DOHH2 (cell line): ENCODE measurements at regions not wholly inside any gene's neighbourhood (a gene's known extent, or its start where the extent isn't known, plus 50 kb on each side); places are given as distances from the start of the nearest gene placed in this dataset.

Source experiments
- H3F3A ChIP-seq: fragments of 200-600 bp; sonication (generic), shearing (Covaris generic); 2 replicates; pipeline ENCODE4 v1.6.0; 2016; ENCODE audit warnings: antibody characterized with exemption, mild to moderate bottlenecking; ENCODE audit not compliant: control insufficient read depth, insufficient read depth
- H3K27ac ChIP-seq: fragments of 200-600 bp; sonication (generic); 2 replicates; pipeline ENCODE4 v1.5.1; 2014; ENCODE audit warnings: low read depth, mild to moderate bottlenecking, low read length, moderate library complexity
- H3K27me3 ChIP-seq: fragments of 200-600 bp; sonication (generic); 2 replicates; pipeline ENCODE4 v1.6.1; 2014; ENCODE audit warnings: mild to moderate bottlenecking, low read length, mixed read lengths; ENCODE audit not compliant: control insufficient read depth
- H3K36me3 ChIP-seq: fragments of 200-600 bp; sonication (generic); 2 replicates; pipeline ENCODE4 v1.6.1; 2014; ENCODE audit warnings: mild to moderate bottlenecking, low read length, moderate library complexity, mixed read lengths; ENCODE audit not compliant: control insufficient read depth
- H3K4me1 ChIP-seq: fragments of 200-600 bp; sonication (generic); 2 replicates; pipeline ENCODE4 v1.6.1; 2014; ENCODE audit warnings: mild to moderate bottlenecking, low read length, mixed read lengths; ENCODE audit not compliant: control insufficient read depth
- H3K4me2 ChIP-seq: fragments of 200-600 bp; sonication (generic); 2 replicates; pipeline ENCODE4 v1.6.0; 2014; ENCODE audit warnings: mild to moderate bottlenecking, low read length, moderate library complexity
- H3K4me3 ChIP-seq: fragments of 200-600 bp; sonication (generic); 2 replicates; pipeline ENCODE4 v1.5.1; 2014; ENCODE audit warnings: mild to moderate bottlenecking, low read length, mixed read lengths
- H3K79me2 ChIP-seq: fragments of 200-600 bp; sonication (generic); 2 replicates; pipeline ENCODE4 v1.6.1; 2014; ENCODE audit warnings: mild to moderate bottlenecking, low read length, mixed read lengths; ENCODE audit not compliant: control insufficient read depth
- H3K9me2 ChIP-seq: fragments of 200-600 bp; sonication (generic); replicated peaks from 2 replicates; pipeline ENCODE4 v1.6.1; 2014; ENCODE audit warnings: mild to moderate bottlenecking, low read length, mixed read lengths; ENCODE audit not compliant: control insufficient read depth
- H3K9me3 ChIP-seq: fragments of 200-600 bp; sonication (generic); 2 replicates; pipeline ENCODE4 v1.6.1; 2014; ENCODE audit warnings: antibody characterized with exemption, low read length, mixed read lengths; ENCODE audit not compliant: control insufficient read depth, insufficient read depth
- H4K20me1 ChIP-seq: fragments of 200-600 bp; sonication (generic); 2 replicates; pipeline ENCODE4 v1.6.0; 2014; ENCODE audit warnings: low read depth, mild to moderate bottlenecking, antibody characterized with exemption, low read length, moderate library complexity; ENCODE audit not compliant: control insufficient read depth, insufficient read depth
- EZH2phosphoT487 ChIP-seq: fragments of 200-600 bp; sonication (generic); IDR thresholded peaks from 2 replicates; pipeline ENCODE4 v1.6.1; 2017; ENCODE audit warnings: borderline replicate concordance, mild to moderate bottlenecking, antibody characterized with exemption, low read length, moderate library complexity, mixed read lengths
- TF ChIP-seq, protein P1 (sequence below): fragments of 200-600 bp; sonication (generic); IDR thresholded peaks from one replicate; pipeline ENCODE4 v1.5.1; 2014; ENCODE audit warnings: antibody characterized with exemption, mild to moderate bottlenecking, low read depth, low read length; ENCODE audit not compliant: poor library complexity, severe bottlenecking

- no peaks in the 10 kb centered on the region for H3F3A ChIP-seq
- no peaks in the 10 kb centered on the region for H3K4me1 ChIP-seq
- no peaks in the 10 kb centered on the region for H3K36me3 ChIP-seq
- H3K4me2 ChIP-seq, result no peak overlapping the region
- H4K20me1 ChIP-seq, result no peaks in the 10 kb centered on the region
- no peaks in the 10 kb centered on the region for H3K27me3 ChIP-seq
- no peaks in the 10 kb centered on the region for H3K9me3 ChIP-seq
- H3K4me3 ChIP-seq, result no peak overlapping the region
- TF ChIP-seq, protein P1, sequence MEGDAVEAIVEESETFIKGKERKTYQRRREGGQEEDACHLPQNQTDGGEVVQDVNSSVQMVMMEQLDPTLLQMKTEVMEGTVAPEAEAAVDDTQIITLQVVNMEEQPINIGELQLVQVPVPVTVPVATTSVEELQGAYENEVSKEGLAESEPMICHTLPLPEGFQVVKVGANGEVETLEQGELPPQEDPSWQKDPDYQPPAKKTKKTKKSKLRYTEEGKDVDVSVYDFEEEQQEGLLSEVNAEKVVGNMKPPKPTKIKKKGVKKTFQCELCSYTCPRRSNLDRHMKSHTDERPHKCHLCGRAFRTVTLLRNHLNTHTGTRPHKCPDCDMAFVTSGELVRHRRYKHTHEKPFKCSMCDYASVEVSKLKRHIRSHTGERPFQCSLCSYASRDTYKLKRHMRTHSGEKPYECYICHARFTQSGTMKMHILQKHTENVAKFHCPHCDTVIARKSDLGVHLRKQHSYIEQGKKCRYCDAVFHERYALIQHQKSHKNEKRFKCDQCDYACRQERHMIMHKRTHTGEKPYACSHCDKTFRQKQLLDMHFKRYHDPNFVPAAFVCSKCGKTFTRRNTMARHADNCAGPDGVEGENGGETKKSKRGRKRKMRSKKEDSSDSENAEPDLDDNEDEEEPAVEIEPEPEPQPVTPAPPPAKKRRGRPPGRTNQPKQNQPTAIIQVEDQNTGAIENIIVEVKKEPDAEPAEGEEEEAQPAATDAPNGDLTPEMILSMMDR, result no peak
- TF ChIP-seq EZH2phosphoT487, result no peak
- no peaks in the 10 kb centered on the region for H3K9me2 ChIP-seq
- no peak overlapping the region for H3K27ac ChIP-seq
- no peaks in the 10 kb centered on the region for H3K79me2 ChIP-seq
Measured at GRCh38 chr2:212730994-212731393, 192.4 kb upstream of the ERBB4 start.

GRCh38 chr2:212728717-212729116 lies 190.1 kb upstream of the ERBB4 start:
- H3K79me2 ChIP-seq, result no peaks in the 10 kb centered on the region
- no peaks in the 10 kb centered on the region for H3K9me2 ChIP-seq
- no peak overlapping the region for H3K4me3 ChIP-seq
- no peaks in the 10 kb centered on the region for H3F3A ChIP-seq
- H3K27ac ChIP-seq, result no peak overlapping the region
- no peak overlapping the region for H3K4me2 ChIP-seq
- H4K20me1 ChIP-seq, result no peaks in the 10 kb centered on the region
- no peak for TF ChIP-seq EZH2phosphoT487
- TF ChIP-seq, protein P1, result no peak
- no peaks in the 10 kb centered on the region for H3K4me1 ChIP-seq
- H3K36me3 ChIP-seq, result no peaks in the 10 kb centered on the region
- H3K27me3 ChIP-seq, result no peaks in the 10 kb centered on the region
- no peaks in the 10 kb centered on the region for H3K9me3 ChIP-seq

GRCh38 chr2:212727751-212728150 lies 189.1 kb upstream of the ERBB4 start:
- TF ChIP-seq, protein P1, result no peak
- no peak for TF ChIP-seq EZH2phosphoT487
- Histone ChIP-seq H3K4me1 (no peaks in the 10 kb centered on the region), H3F3A (no peaks in the 10 kb centered on the region), H3K4me3 (no peak overlapping the region), H3K4me2 (no peak overlapping the region), H3K79me2 (no peaks in the 10 kb centered on the region), H3K36me3 (no peaks in the 10 kb centered on the region), H3K9me3 (no peaks in the 10 kb centered on the region), H3K9me2 (no peaks in the 10 kb centered on the region), H3K27ac (no peak overlapping the region), H3K27me3 (no peaks in the 10 kb centered on the region), H4K20me1 (no peaks in the 10 kb centered on the region)

GRCh38 chr2:212726403-212726802 lies 187.8 kb upstream of the ERBB4 start:
- H3K27ac ChIP-seq, result no peak overlapping the region
- TF ChIP-seq, protein P1, result no peak
- no peak for TF ChIP-seq EZH2phosphoT487
- no peaks in the 10 kb centered on the region for H3K27me3 ChIP-seq
- no peaks in the 10 kb centered on the region for H3K79me2 ChIP-seq
- H3K9me3 ChIP-seq, result no peaks in the 10 kb centered on the region; the same call in 1 of the 2 replicates
- H4K20me1 ChIP-seq, result no peaks in the 10 kb centered on the region
- H3K4me1 ChIP-seq, result no peaks in the 10 kb centered on the region
- no peaks in the 10 kb centered on the region for H3K36me3 ChIP-seq
- H3K4me3 ChIP-seq, result no peak overlapping the region
- H3F3A ChIP-seq, result no peaks in the 10 kb centered on the region
- no peak overlapping the region for H3K4me2 ChIP-seq
- H3K9me2 ChIP-seq, result no peaks in the 10 kb centered on the region
